ENCODE measurements at regions not wholly inside any gene's neighbourhood (a gene's known extent, or its start where the extent isn't known, plus 50 kb on each side); places are given as distances from the start of the nearest gene placed in this dataset.

DNA sequence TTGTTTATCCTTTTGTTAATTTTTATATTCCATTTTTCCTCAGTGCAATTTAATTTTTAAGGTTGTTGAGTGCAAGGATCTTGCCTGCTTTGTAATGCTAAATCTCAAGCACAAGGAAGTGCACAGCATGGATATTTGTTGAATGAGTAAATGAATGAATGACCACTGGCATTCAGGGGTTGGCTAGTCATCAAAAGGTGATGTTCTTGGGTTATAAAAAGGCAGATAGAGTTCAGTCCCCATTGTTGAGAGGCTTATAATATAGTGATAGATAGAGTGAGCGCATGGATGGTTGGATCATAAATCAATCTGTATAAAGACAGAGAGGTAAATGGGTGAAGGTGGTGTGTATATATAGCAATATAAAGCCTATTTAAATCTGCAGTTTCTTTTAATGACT lies 193.2 kb upstream of the KLF6 start:
- H3K27me3 ChIP-seq (ENCODE audit: insufficient read depth, low read length), result no peaks in the 10 kb centered on the region
- no peak overlapping the region for H2AFZ ChIP-seq (ENCODE audit: low read depth, low read length)
- H3K36me3 ChIP-seq (ENCODE audit: insufficient read depth, low read length), result no peaks in the 10 kb centered on the region
- peaks cover 9% of the 10 kb centered on the region for H3K4me1 ChIP-seq (ENCODE audit: insufficient read depth, low read length)
- H3K9me3 ChIP-seq (ENCODE audit: low read length), result no peaks in the 10 kb centered on the region
- H3K4me3 ChIP-seq (ENCODE audit: low read length), result no peak overlapping the region

DNA sequence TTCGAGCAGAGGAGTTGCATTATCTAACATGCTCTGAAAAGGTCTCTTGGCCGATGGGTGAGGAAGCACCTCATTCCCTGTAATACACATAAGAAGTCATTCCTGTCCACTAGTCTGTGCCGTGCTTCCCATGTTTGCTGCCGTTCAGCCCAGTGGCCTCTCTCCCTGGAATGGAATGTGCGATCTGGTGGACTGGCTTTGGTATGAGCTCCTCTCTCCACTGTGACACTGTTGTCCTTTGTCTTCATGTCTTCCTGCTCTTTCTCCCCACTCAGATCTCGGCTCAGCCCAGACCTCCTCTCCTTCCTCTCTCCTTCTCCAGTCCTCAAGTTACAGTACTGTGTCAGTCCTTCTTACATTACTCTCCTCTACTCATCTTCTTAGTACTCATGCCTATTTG lies 192.8 kb upstream of the KLF6 start:
- no peaks in the 10 kb centered on the region for H3K36me3 ChIP-seq (ENCODE audit: insufficient read depth, low read length)
- H3K27me3 ChIP-seq (ENCODE audit: insufficient read depth, low read length), result no peaks in the 10 kb centered on the region
- H3K9me3 ChIP-seq (ENCODE audit: low read length), result no peaks in the 10 kb centered on the region
- peaks cover 9% of the 10 kb centered on the region for H3K4me1 ChIP-seq (ENCODE audit: insufficient read depth, low read length)
- no peak overlapping the region for H3K4me3 ChIP-seq (ENCODE audit: low read length)
- H2AFZ ChIP-seq (ENCODE audit: low read depth, low read length), result no peak overlapping the region

DNA sequence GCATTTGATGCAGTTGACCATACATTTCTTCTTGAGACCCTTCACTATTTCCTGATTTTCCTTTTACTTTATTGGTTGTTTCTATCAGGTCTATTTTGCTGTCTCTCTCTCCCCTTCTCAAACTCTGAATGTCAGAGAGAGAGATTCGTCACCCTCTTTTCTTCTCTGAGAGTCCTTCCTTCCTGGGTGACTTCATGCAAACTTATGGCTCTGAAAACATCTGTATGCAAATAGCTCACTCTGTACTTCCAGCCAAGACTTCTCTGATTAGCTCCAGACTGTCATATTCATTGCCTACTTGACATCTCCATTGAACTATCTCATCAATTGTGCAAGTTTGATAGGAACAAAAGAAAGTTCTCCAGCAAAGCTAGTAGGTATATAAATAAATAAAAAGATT lies 191.7 kb upstream of the KLF6 start:
- Histone ChIP-seq H3K36me3 (ENCODE audit: insufficient read depth, low read length) (no peaks in the 10 kb centered on the region), H3K4me3 (ENCODE audit: low read length) (no peak overlapping the region), H3K4me1 (ENCODE audit: insufficient read depth, low read length) (peaks cover 7% of the 10 kb centered on the region), H3K27me3 (ENCODE audit: insufficient read depth, low read length) (no peaks in the 10 kb centered on the region), H2AFZ (ENCODE audit: low read depth, low read length) (no peak overlapping the region), H3K9me3 (ENCODE audit: low read length) (no peaks in the 10 kb centered on the region)

DNA sequence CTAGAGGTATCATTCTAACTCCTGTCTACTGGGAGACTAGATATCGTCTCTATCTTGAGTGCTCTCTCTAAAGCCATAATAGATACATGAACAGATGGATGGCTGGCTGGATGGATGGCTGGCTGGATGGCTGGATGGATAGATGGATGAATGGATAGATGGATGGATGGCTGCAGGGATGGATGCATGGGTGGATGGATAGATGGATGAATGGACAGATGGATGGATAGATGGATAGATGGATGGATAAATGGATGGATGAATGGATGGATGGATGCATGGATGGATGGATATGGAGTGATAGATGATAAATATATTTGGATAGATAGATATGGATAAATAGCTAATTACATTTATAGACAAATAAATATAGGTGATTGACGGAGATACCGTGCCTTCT lies 191.2 kb upstream of the KLF6 start:
- peaks cover 2% of the 10 kb centered on the region for H3K4me1 ChIP-seq (ENCODE audit: insufficient read depth, low read length)
- no peaks in the 10 kb centered on the region for H3K9me3 ChIP-seq (ENCODE audit: low read length)
- H3K27me3 ChIP-seq (ENCODE audit: insufficient read depth, low read length), result no peaks in the 10 kb centered on the region
- no peak overlapping the region for H3K4me3 ChIP-seq (ENCODE audit: low read length)
- H3K36me3 ChIP-seq (ENCODE audit: insufficient read depth, low read length), result no peaks in the 10 kb centered on the region
- no peak overlapping the region for H2AFZ ChIP-seq (ENCODE audit: low read depth, low read length)

DNA sequence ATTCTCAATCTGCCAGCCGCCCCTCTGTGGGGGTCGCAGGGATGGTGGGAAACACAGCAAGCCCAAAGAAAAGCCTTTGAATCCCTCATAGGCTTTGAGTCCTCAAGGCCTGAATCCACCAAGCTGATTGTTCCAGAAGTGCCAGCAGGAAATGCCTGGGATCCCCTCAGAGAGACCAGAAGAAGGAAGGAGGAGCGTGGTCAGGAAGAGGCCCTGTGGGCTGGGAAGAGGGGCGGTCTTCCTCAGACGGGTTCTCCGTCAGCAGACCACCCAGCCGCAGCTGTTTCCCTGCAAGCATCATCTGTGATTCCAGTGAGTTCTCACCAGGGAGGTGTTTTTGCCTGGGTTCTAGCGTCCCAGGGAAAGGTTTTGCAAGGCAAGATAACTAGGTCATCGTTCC lies 190.0 kb upstream of the KLF6 start:
- no peaks in the 10 kb centered on the region for H3K4me1 ChIP-seq (ENCODE audit: insufficient read depth, low read length)
- H3K27me3 ChIP-seq (ENCODE audit: insufficient read depth, low read length), result no peaks in the 10 kb centered on the region
- no peaks in the 10 kb centered on the region for H3K36me3 ChIP-seq (ENCODE audit: insufficient read depth, low read length)
- no peak overlapping the region for H2AFZ ChIP-seq (ENCODE audit: low read depth, low read length)
- H3K9me3 ChIP-seq (ENCODE audit: low read length), result no peaks in the 10 kb centered on the region
- no peak overlapping the region for H3K4me3 ChIP-seq (ENCODE audit: low read length)

DNA sequence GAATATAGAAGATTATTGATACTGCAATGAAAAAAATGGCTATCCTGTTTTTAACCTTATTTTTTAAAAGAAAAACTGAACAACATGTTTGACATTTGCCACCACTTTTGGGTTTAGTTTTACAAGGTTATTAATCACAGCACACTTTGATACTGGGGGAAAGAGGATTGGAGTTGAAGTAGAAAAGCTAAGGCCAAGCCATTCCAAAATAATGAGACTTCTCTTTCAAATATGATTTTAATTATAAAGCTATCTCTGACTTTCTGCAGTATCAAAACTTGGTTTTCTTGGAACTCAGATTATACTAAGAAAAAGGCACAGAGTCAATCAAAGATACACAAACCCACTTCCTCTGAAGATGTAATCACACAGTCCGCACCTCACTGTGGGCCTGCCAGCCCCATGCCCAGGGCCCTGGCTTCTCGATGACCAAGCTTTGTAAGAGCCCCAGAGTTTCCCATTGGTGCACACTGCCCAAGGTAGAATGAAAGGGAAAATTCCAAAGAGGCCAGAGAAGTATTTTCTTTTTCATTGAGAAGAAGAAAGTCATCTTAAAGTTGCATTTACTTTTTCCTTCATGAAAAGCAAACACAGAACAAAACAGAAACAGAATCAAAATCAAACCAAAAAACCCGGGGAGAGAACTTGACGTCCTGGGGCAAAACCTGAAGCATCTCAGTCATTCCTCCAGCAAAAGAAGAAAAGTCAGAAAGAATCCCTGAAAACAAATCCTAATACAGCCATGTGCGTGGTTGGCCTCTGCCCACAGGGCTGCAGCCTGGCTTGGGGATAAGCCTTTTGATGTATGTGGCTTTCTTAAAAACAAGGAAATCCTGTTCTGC lies 187.7 kb upstream of the KLF6 start:
- H2AFZ ChIP-seq (ENCODE audit: low read depth, low read length), result no peak overlapping the region
- H3K9me3 ChIP-seq (ENCODE audit: low read length), result no peaks in the 10 kb centered on the region
- H3K4me1 ChIP-seq (ENCODE audit: insufficient read depth, low read length), result no peaks in the 10 kb centered on the region
- H3K4me3 ChIP-seq (ENCODE audit: low read length), result no peak overlapping the region
- no peaks in the 10 kb centered on the region for H3K36me3 ChIP-seq (ENCODE audit: insufficient read depth, low read length)
- H3K27me3 ChIP-seq (ENCODE audit: insufficient read depth, low read length), result no peaks in the 10 kb centered on the region

DNA sequence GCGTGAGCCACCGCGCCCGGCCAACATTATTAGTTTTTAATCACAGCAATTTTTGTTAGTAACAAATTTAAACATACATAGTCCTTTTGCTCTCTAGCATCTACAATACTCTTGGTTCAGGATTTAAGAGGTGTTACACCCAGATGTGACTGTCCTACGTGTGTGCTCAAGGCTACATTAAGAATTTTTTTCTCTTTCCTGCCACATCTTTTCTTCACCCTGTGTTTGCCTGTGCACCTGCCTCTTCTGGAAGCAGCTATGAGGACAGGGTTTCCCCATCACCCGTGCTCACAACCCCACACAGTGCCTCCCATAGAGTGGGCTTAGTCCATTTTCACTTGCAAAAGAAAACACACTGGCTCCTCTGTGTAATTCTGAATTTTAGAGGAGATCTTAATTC lies 186.7 kb upstream of the KLF6 start:
- H3K4me1 ChIP-seq (ENCODE audit: insufficient read depth, low read length), result no peaks in the 10 kb centered on the region
- H3K9me3 ChIP-seq (ENCODE audit: low read length), result no peaks in the 10 kb centered on the region
- H3K4me3 ChIP-seq (ENCODE audit: low read length), result no peak overlapping the region
- no peaks in the 10 kb centered on the region for H3K36me3 ChIP-seq (ENCODE audit: insufficient read depth, low read length)
- no peak overlapping the region for H2AFZ ChIP-seq (ENCODE audit: low read depth, low read length)
- H3K27me3 ChIP-seq (ENCODE audit: insufficient read depth, low read length), result no peaks in the 10 kb centered on the region

DNA sequence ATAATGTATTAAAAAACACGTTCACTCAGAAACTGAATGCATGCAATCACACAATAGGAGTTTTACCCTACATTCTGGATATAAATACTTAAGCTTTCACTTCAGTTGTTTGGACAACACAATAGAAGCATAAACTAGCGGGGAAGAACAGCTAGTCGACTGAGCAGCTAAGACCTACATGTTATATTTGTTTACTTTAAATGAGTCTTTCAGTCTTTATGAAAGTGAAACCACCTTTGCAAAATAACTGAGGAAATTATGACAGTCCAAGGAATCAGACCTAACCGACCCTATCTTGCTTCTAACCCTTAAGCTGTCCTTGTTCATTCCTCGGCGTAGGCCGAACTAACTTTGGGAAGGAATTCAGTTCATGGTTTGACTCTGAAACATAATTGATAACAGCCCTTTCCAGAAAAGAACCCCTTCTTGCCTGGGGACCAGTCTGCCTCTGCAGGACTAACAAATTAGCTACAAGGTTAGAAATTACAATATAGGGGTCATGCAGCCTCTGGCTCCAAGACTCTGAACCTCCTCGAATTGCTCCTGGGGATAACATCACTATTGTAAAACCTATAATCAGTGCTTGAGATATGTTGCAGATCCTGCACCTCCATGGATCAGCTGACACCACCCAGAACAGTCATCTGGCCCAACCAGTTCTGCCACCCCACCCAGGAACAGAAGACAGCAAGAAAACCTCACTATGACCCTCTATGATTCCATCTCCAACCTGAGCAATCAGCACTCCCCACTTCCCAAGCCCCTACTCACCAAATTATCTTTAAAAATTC lies 185.1 kb upstream of the KLF6 start:
- H2AFZ ChIP-seq (ENCODE audit: low read depth, low read length), result no peak overlapping the region
- no peaks in the 10 kb centered on the region for H3K27me3 ChIP-seq (ENCODE audit: insufficient read depth, low read length)
- no peaks in the 10 kb centered on the region for H3K36me3 ChIP-seq (ENCODE audit: insufficient read depth, low read length)
- no peaks in the 10 kb centered on the region for H3K4me1 ChIP-seq (ENCODE audit: insufficient read depth, low read length)
- no peaks in the 10 kb centered on the region for H3K9me3 ChIP-seq (ENCODE audit: low read length)
- H3K4me3 ChIP-seq (ENCODE audit: low read length), result no peak overlapping the region

DNA sequence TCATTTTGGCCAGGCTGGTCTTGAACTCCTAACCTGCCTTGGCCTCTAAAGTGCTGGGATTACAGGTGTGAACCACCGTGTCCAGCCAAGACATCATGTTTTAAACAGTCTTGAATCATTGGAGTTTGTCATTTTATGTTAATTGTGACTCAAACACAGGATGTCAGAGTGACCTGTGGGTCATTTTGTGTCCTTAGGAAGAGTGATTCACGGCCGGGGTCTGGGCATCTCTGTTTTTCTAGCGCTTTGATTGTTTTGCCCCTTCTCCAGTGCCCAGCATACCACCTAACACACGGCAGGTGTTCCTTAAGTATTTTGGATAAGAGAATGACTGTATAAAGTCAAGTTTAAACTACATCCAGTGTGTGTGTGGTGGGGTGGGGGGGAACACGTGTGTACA lies 183.7 kb upstream of the KLF6 start:
- no peaks in the 10 kb centered on the region for H3K4me1 ChIP-seq (ENCODE audit: insufficient read depth, low read length)
- no peaks in the 10 kb centered on the region for H3K27me3 ChIP-seq (ENCODE audit: insufficient read depth, low read length)
- no peak overlapping the region for H2AFZ ChIP-seq (ENCODE audit: low read depth, low read length)
- no peaks in the 10 kb centered on the region for H3K36me3 ChIP-seq (ENCODE audit: insufficient read depth, low read length)
- H3K4me3 ChIP-seq (ENCODE audit: low read length), result no peak overlapping the region
- H3K9me3 ChIP-seq (ENCODE audit: low read length), result no peaks in the 10 kb centered on the region

DNA sequence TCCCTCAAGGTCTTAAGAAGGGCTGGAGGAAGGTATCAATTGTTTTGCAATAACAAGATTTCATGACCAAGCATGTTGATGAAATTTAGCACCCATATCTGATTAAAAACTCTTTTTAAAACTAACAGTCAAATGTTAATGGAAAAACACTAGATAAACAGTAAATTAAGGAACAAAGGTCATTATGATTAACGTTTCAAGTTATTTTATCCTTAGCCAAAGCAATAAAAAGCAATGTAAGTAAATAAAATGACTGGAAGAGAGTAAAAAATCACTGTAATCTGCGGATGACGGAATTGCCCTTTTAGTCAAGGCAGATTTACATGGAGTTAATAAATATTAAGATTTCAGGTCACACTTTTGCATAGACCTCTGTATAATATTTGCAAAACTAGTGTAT lies 179.5 kb upstream of the KLF6 start:
- no peak overlapping the region for H2AFZ ChIP-seq (ENCODE audit: low read depth, low read length)
- H3K27me3 ChIP-seq (ENCODE audit: insufficient read depth, low read length), result no peaks in the 10 kb centered on the region
- no peak overlapping the region for H3K4me3 ChIP-seq (ENCODE audit: low read length)
- H3K9me3 ChIP-seq (ENCODE audit: low read length), result no peaks in the 10 kb centered on the region
- no peaks in the 10 kb centered on the region for H3K36me3 ChIP-seq (ENCODE audit: insufficient read depth, low read length)
- no peaks in the 10 kb centered on the region for H3K4me1 ChIP-seq (ENCODE audit: insufficient read depth, low read length)

DNA sequence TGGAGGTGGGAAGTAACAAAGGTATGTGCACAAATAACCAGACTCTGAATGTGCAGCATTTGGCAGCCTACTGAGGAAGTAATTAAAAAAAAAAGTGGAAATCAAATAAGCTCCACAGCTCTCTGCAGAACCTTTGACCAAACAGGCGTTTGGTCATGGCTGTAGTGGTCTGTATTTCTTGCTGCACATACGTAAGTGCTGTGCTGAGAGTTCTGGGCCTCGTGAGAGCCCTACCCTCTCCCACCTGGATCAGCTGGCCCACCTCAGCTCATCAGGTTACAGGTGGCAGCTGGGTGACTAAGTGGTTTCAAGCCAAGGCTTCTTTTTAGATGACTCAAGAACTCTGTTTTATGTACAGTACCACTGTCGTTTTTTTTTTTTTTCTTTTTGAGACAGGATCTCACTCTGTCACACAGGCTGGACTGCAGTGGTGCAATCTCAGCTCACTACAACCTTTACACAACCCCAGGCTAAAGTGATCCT lies 178.2 kb upstream of the KLF6 start:
- Histone ChIP-seq H3K9me3 (ENCODE audit: low read length) (no peaks in the 10 kb centered on the region), H3K4me3 (ENCODE audit: low read length) (no peak overlapping the region), H3K4me1 (ENCODE audit: insufficient read depth, low read length) (no peaks in the 10 kb centered on the region), H3K36me3 (ENCODE audit: insufficient read depth, low read length) (no peaks in the 10 kb centered on the region), H2AFZ (ENCODE audit: low read depth, low read length) (no peak overlapping the region), H3K27me3 (ENCODE audit: insufficient read depth, low read length) (no peaks in the 10 kb centered on the region)

DNA sequence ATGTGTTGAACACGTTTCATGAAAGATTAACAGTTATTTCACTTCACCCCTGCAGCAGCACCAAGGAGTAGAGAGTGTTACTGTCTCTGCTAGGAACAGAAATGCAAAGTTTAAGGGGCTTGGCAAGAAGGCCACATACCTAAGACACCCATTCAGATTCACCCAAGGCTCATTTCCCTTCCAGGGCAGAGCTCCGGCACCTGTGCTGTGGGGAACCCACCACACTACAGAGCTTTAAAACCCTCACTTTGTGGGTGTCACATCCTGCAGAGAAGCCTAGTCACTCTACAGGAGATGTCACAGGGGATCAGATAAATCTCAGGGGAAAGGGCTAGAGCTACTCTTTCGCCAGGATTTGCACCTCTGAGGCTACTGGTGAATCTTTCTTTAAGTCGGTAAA lies 176.1 kb upstream of the KLF6 start:
- H3K27me3 ChIP-seq (ENCODE audit: insufficient read depth, low read length), result no peaks in the 10 kb centered on the region
- H3K4me3 ChIP-seq (ENCODE audit: low read length), result no peak overlapping the region
- H3K9me3 ChIP-seq (ENCODE audit: low read length), result no peaks in the 10 kb centered on the region
- H2AFZ ChIP-seq (ENCODE audit: low read depth, low read length), result no peak overlapping the region
- H3K36me3 ChIP-seq (ENCODE audit: insufficient read depth, low read length), result no peaks in the 10 kb centered on the region
- peaks cover 9% of the 10 kb centered on the region for H3K4me1 ChIP-seq (ENCODE audit: insufficient read depth, low read length)

DNA sequence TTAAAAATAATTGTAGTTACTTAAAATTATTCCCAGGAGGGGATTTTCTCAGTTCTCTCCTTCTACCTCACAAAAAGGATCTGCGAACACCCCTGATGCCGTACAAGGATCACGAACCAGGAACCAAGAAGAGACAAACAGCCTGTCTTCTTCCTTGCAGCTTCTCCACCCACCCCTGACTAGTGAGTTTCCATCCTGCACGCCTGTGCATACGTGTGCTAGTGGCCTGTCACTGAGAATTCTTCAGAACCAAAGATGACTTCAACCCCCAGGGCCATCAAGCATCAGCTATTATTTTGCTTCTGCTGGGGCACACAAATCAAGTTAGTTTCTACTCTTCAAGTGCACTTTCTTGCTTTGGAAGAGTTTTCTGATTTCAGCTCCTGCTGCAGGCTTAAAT lies 175.5 kb upstream of the KLF6 start:
- Histone ChIP-seq H3K27me3 (ENCODE audit: insufficient read depth, low read length) (no peaks in the 10 kb centered on the region), H3K36me3 (ENCODE audit: insufficient read depth, low read length) (no peaks in the 10 kb centered on the region), H2AFZ (ENCODE audit: low read depth, low read length) (no peak overlapping the region), H3K9me3 (ENCODE audit: low read length) (no peaks in the 10 kb centered on the region), H3K4me3 (ENCODE audit: low read length) (no peak overlapping the region), H3K4me1 (ENCODE audit: insufficient read depth, low read length) (peaks cover 15% of the 10 kb centered on the region)
